ENCODE measurements at regions not wholly inside any gene's neighbourhood (a gene's known extent, or its start where the extent isn't known, plus 50 kb on each side); places are given as distances from the start of the nearest gene placed in this dataset.

GRCh38 chr11:19555266-19555665 lies 157.4 kb upstream of the NAV2 start:
- H3K9ac ChIP-seq = no peak overlapping the region
- no peak overlapping the region for H3K27ac ChIP-seq
- H3K4me2 ChIP-seq = no peak overlapping the region
- no peaks in the 10 kb centered on the region for H3K27me3 ChIP-seq
- H3K9me3 ChIP-seq = no peaks in the 10 kb centered on the region
- no peak overlapping the region for H3K4me3 ChIP-seq
- H3K36me3 ChIP-seq = no peaks in the 10 kb centered on the region
- peaks cover 8% of the 10 kb centered on the region for H3K4me1 ChIP-seq
- no peak for TF ChIP-seq Cebpa-rat (IDR thresholded peaks at IDR 0.05)
- H4K20me1 ChIP-seq = no peaks in the 10 kb centered on the region

- Histone ChIP-seq H4K20me1 (no peaks in the 10 kb centered on the region), H3K4me1 (peaks cover 8% of the 10 kb centered on the region), H3K27ac (no peak overlapping the region), H3K27me3 (no peaks in the 10 kb centered on the region), H3K4me3 (no peak overlapping the region), H3K9me3 (no peaks in the 10 kb centered on the region), H3K4me2 (peak overlapping the region; percentile 55), H3K36me3 (no peaks in the 10 kb centered on the region), H3K9ac (0 out of 2 replicates have a peak overlapping the region, but pooled peaks have one; percentile 34)
- no peak for TF ChIP-seq Cebpa-rat (IDR thresholded peaks at IDR 0.05)
These were observed 158.8 kb upstream of the NAV2 start for GRCh38 chr11:19553683-19554333.

GRCh38 chr11:19552656-19553260 lies 159.9 kb upstream of the NAV2 start:
- Histone ChIP-seq H3K36me3 (no peaks in the 10 kb centered on the region), H3K4me2 (no peak overlapping the region)

GRCh38 chr11:19552161-19552560 lies 160.5 kb upstream of the NAV2 start:
- Histone ChIP-seq H3K4me2 (no peak overlapping the region), H3K9me3 (no peaks in the 10 kb centered on the region), H3K9ac (no peak overlapping the region), H3K27me3 (no peaks in the 10 kb centered on the region), H3K27ac (no peak overlapping the region), H3K4me3 (no peak overlapping the region), H4K20me1 (no peaks in the 10 kb centered on the region), H3K4me1 (peaks cover 8% of the 10 kb centered on the region), H3K36me3 (no peaks in the 10 kb centered on the region)
- TF ChIP-seq Cebpa-rat (IDR thresholded peaks at IDR 0.05) = no peak

More at GRCh38 chr11:19552656-19553260, 159.9 kb upstream of the NAV2 start:
- no peak overlapping the region for H3K4me3 ChIP-seq
- no peaks in the 10 kb centered on the region for H4K20me1 ChIP-seq
- no peak overlapping the region for H3K9ac ChIP-seq
- no peak for TF ChIP-seq Cebpa-rat (IDR thresholded peaks at IDR 0.05)
- H3K9me3 ChIP-seq = no peaks in the 10 kb centered on the region
- H3K27ac ChIP-seq = no peak overlapping the region
- peaks cover 8% of the 10 kb centered on the region for H3K4me1 ChIP-seq
- H3K27me3 ChIP-seq = no peaks in the 10 kb centered on the region

GRCh38 chr11:19551457-19551856 lies 161.2 kb upstream of the NAV2 start:
- H3K4me3 ChIP-seq = no peak overlapping the region
- no peaks in the 10 kb centered on the region for H3K9me3 ChIP-seq
- no peaks in the 10 kb centered on the region for H3K27me3 ChIP-seq
- no peak overlapping the region for H3K9ac ChIP-seq
- H3K4me2 ChIP-seq = no peak overlapping the region
- H3K4me1 ChIP-seq = peaks cover 8% of the 10 kb centered on the region
- H4K20me1 ChIP-seq = no peaks in the 10 kb centered on the region
- no peak for TF ChIP-seq Cebpa-rat (IDR thresholded peaks at IDR 0.05)
- no peak overlapping the region for H3K27ac ChIP-seq
- no peaks in the 10 kb centered on the region for H3K36me3 ChIP-seq

- no peak for TF ChIP-seq Cebpa-rat (IDR thresholded peaks at IDR 0.05)
- H3K27me3 ChIP-seq = no peaks in the 10 kb centered on the region
- no peaks in the 10 kb centered on the region for H3K36me3 ChIP-seq
- H3K9me3 ChIP-seq = no peaks in the 10 kb centered on the region
- no peak overlapping the region for H3K27ac ChIP-seq
- no peak overlapping the region for H3K4me3 ChIP-seq
- H3K9ac ChIP-seq = no peak overlapping the region
- H3K4me1 ChIP-seq = no peaks in the 10 kb centered on the region
- no peak overlapping the region for H3K4me2 ChIP-seq
- no peaks in the 10 kb centered on the region for H4K20me1 ChIP-seq
These were observed 165.6 kb upstream of the NAV2 start for GRCh38 chr11:19547044-19547443.

- no peaks in the 10 kb centered on the region for H3K36me3 ChIP-seq
- H3K4me1 ChIP-seq = no peaks in the 10 kb centered on the region
- no peaks in the 10 kb centered on the region for H4K20me1 ChIP-seq
- no peak overlapping the region for H3K27ac ChIP-seq
- H3K9ac ChIP-seq = no peak overlapping the region
- H3K27me3 ChIP-seq = no peaks in the 10 kb centered on the region
- H3K4me3 ChIP-seq = no peak overlapping the region
- no peak for TF ChIP-seq Cebpa-rat (IDR thresholded peaks at IDR 0.05)
- H3K9me3 ChIP-seq = no peaks in the 10 kb centered on the region
- no peak overlapping the region for H3K4me2 ChIP-seq
These were observed 166.3 kb upstream of the NAV2 start for GRCh38 chr11:19546325-19546724.

- no peaks in the 10 kb centered on the region for H3K4me1 ChIP-seq
- no peaks in the 10 kb centered on the region for H3K27me3 ChIP-seq
- no peaks in the 10 kb centered on the region for H3K36me3 ChIP-seq
- no peak overlapping the region for H3K9ac ChIP-seq
- H3K4me3 ChIP-seq = no peak overlapping the region
- no peaks in the 10 kb centered on the region for H4K20me1 ChIP-seq
- H3K9me3 ChIP-seq = no peaks in the 10 kb centered on the region
- TF ChIP-seq Cebpa-rat (IDR thresholded peaks at IDR 0.05) = no peak
- H3K27ac ChIP-seq = no peak overlapping the region
- H3K4me2 ChIP-seq = no peak overlapping the region
These were observed 171.1 kb upstream of the NAV2 start for GRCh38 chr11:19541521-19542049.

GRCh38 chr11:19539861-19540260 lies 172.8 kb upstream of the NAV2 start:
- H3K36me3 ChIP-seq = no peaks in the 10 kb centered on the region
- no peaks in the 10 kb centered on the region for H3K4me1 ChIP-seq
- H3K4me2 ChIP-seq = no peak overlapping the region
- no peak overlapping the region for H3K27ac ChIP-seq
- H3K9me3 ChIP-seq = no peaks in the 10 kb centered on the region
- no peak for TF ChIP-seq Cebpa-rat (IDR thresholded peaks at IDR 0.05)
- no peaks in the 10 kb centered on the region for H4K20me1 ChIP-seq
- H3K9ac ChIP-seq = no peak overlapping the region
- H3K4me3 ChIP-seq = no peak overlapping the region
- H3K27me3 ChIP-seq = no peaks in the 10 kb centered on the region

- H3K27me3 ChIP-seq = no peaks in the 10 kb centered on the region
- no peaks in the 10 kb centered on the region for H3K4me1 ChIP-seq
- H3K9ac ChIP-seq = no peak overlapping the region
- H3K36me3 ChIP-seq = no peaks in the 10 kb centered on the region
- H3K9me3 ChIP-seq = no peaks in the 10 kb centered on the region
- no peaks in the 10 kb centered on the region for H4K20me1 ChIP-seq
- no peak for TF ChIP-seq Cebpa-rat (IDR thresholded peaks at IDR 0.05)
- H3K4me3 ChIP-seq = no peak overlapping the region
- no peak overlapping the region for H3K27ac ChIP-seq
- H3K4me2 ChIP-seq = no peak overlapping the region
These were observed 174.7 kb upstream of the NAV2 start for GRCh38 chr11:19537803-19538453.

All from BLaER1 (cell line).